HCT116 (cell line): ENCODE measurements at regions not wholly inside any gene's neighbourhood (a gene's known extent, or its start where the extent isn't known, plus 50 kb on each side); places are given as distances from the start of the nearest gene placed in this dataset.

Experiments used
- CEBPB ChIP-seq: IDR thresholded peaks from 2 replicates; pipeline ENCODE4 v1.6.1; 2012; ENCODE audit warnings: low read depth
- EGR1 ChIP-seq: IDR thresholded peaks from 2 replicates; pipeline ENCODE4 v1.6.1; 2012; ENCODE audit warnings: low read depth
- EZH2 ChIP-seq: fragments of 200-600 bp; sonication (generic); IDR thresholded peaks from 2 replicates; pipeline ENCODE4 v1.6.1; 2017; ENCODE audit warnings: antibody characterized with exemption, mixed run types
- EZH2phosphoT487 ChIP-seq: fragments of 200-600 bp; IDR thresholded peaks from 2 replicates; pipeline ENCODE4 v1.6.1; 2018; ENCODE audit warnings: antibody characterized with exemption, borderline replicate concordance
- FOSL1 ChIP-seq: IDR thresholded peaks from 2 replicates; pipeline ENCODE4 v1.6.1; 2012; ENCODE audit warnings: low read depth
- MAX ChIP-seq: IDR thresholded peaks from 2 replicates; pipeline ENCODE4 v1.6.1; 2012
- POLR2A ChIP-seq: IDR thresholded peaks from 2 replicates; pipeline ENCODE4 v1.7.0; 2011; ENCODE audit warnings: borderline replicate concordance; ENCODE audit not compliant: insufficient read depth, insufficient read length; ENCODE audit errors: extremely low read depth
- POLR2AphosphoS5 ChIP-seq: IDR thresholded peaks from 2 replicates; pipeline ENCODE4 v1.6.1; 2011; ENCODE audit warnings: mild to moderate bottlenecking, low read depth, low read length, moderate library complexity
- YY1 ChIP-seq: IDR thresholded peaks from 2 replicates; pipeline ENCODE4 v1.6.1; 2011; ENCODE audit warnings: low read length, low read depth, moderate library complexity, mild to moderate bottlenecking; ENCODE audit not compliant: insufficient replicate concordance; ENCODE audit errors: extremely low read depth
- TF ChIP-seq, protein P1 (sequence below), 3 experiments: fragments of 200-600 bp in 1 of 3; sonication (generic) in 1 of 3; IDR thresholded peaks in 2 of 3; conservative IDR thresholded peaks in 1 of 3; 2 replicates each; pipeline ENCODE4 v1.5.1; 2012 to 2017; ENCODE audit warnings: low read depth in 2 of 3, low read length in 2 of 3, antibody characterized with exemption in 1 of 3, borderline replicate concordance in 1 of 3, control low read depth in 1 of 3, mild to moderate bottlenecking in 1 of 3, mixed read lengths in 1 of 3, mixed run types in 1 of 3, moderate library complexity in 1 of 3; ENCODE audit not compliant: insufficient read depth in 1 of 3
- TF ChIP-seq, protein P2 (sequence below): IDR thresholded peaks from 2 replicates; pipeline ENCODE4 v1.6.1; 2012; ENCODE audit warnings: low read depth

GRCh38 chr20:47847884-47848485 is 62.7 kb upstream of the SULF2 start:
- TF ChIP-seq, protein P1, sequence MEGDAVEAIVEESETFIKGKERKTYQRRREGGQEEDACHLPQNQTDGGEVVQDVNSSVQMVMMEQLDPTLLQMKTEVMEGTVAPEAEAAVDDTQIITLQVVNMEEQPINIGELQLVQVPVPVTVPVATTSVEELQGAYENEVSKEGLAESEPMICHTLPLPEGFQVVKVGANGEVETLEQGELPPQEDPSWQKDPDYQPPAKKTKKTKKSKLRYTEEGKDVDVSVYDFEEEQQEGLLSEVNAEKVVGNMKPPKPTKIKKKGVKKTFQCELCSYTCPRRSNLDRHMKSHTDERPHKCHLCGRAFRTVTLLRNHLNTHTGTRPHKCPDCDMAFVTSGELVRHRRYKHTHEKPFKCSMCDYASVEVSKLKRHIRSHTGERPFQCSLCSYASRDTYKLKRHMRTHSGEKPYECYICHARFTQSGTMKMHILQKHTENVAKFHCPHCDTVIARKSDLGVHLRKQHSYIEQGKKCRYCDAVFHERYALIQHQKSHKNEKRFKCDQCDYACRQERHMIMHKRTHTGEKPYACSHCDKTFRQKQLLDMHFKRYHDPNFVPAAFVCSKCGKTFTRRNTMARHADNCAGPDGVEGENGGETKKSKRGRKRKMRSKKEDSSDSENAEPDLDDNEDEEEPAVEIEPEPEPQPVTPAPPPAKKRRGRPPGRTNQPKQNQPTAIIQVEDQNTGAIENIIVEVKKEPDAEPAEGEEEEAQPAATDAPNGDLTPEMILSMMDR (IDR thresholded peaks at IDR 0.05 in 2 of 3, conservative IDR thresholded peaks at IDR 0.05 in 1 of 3; ENCODE audit: borderline replicate concordance in 1 of 3, insufficient read depth in 1 of 3, low read depth in 2 of 3, low read length in 2 of 3) = no peak
- TF ChIP-seq EGR1 = no peak
- no peak for TF ChIP-seq YY1
- TF ChIP-seq, protein P2, sequence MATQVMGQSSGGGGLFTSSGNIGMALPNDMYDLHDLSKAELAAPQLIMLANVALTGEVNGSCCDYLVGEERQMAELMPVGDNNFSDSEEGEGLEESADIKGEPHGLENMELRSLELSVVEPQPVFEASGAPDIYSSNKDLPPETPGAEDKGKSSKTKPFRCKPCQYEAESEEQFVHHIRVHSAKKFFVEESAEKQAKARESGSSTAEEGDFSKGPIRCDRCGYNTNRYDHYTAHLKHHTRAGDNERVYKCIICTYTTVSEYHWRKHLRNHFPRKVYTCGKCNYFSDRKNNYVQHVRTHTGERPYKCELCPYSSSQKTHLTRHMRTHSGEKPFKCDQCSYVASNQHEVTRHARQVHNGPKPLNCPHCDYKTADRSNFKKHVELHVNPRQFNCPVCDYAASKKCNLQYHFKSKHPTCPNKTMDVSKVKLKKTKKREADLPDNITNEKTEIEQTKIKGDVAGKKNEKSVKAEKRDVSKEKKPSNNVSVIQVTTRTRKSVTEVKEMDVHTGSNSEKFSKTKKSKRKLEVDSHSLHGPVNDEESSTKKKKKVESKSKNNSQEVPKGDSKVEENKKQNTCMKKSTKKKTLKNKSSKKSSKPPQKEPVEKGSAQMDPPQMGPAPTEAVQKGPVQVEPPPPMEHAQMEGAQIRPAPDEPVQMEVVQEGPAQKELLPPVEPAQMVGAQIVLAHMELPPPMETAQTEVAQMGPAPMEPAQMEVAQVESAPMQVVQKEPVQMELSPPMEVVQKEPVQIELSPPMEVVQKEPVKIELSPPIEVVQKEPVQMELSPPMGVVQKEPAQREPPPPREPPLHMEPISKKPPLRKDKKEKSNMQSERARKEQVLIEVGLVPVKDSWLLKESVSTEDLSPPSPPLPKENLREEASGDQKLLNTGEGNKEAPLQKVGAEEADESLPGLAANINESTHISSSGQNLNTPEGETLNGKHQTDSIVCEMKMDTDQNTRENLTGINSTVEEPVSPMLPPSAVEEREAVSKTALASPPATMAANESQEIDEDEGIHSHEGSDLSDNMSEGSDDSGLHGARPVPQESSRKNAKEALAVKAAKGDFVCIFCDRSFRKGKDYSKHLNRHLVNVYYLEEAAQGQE = no peak
- no peak for TF ChIP-seq CEBPB
- no peak for TF ChIP-seq POLR2AphosphoS5
- TF ChIP-seq EZH2phosphoT487 = no peak
- TF ChIP-seq EZH2 = no peak
- TF ChIP-seq POLR2A = no peak
- TF ChIP-seq MAX = no peak
- TF ChIP-seq FOSL1 = no peak
